Nephron (organoid): ENCODE measurements at regions not wholly inside any gene's neighbourhood (a gene's known extent, or its start where the extent isn't known, plus 50 kb on each side); places are given as distances from the start of the nearest gene placed in this dataset.

Source experiments
- H3K27ac Mint-ChIP-seq, 3 experiments: 2 replicates each; pipeline ENCODE4 v1.8.0; 2020; ENCODE audit warnings: mixed read lengths in 3 of 3, mild to moderate bottlenecking in 2 of 3, moderate library complexity in 1 of 3
- H3K27me3 Mint-ChIP-seq: 2 replicates; pipeline ENCODE4 v1.8.0; 2021; ENCODE audit warnings: low read depth, mild to moderate bottlenecking, moderate library complexity, mixed read lengths
- H3K36me3 Mint-ChIP-seq: 2 replicates; pipeline ENCODE4 v1.8.0; 2020; ENCODE audit warnings: low read depth, mixed read lengths
- H3K4me1 Mint-ChIP-seq: 2 replicates; pipeline ENCODE4 v1.8.0; 2020; ENCODE audit warnings: mixed read lengths
- H3K4me3 Mint-ChIP-seq, 3 experiments: 2 replicates each; pipeline ENCODE4 v1.8.0; 2020; ENCODE audit warnings: mild to moderate bottlenecking in 3 of 3, mixed read lengths in 3 of 3, moderate library complexity in 2 of 3
- H3K9me3 Mint-ChIP-seq: 2 replicates; pipeline ENCODE4 v1.8.0; 2020; ENCODE audit warnings: mixed read lengths
- CTCF ChIP-seq, 3 experiments: fragments of 200-600 bp; sonication (generic); IDR thresholded peaks; one replicate each; pipeline ENCODE4 v1.5.0; 2021; ENCODE audit warnings: antibody characterized with exemption in 3 of 3; ENCODE audit not compliant: unreplicated experiment in 3 of 3

GRCh38 chr4:159496248-159496647 lies 393.4 kb downstream of the RAPGEF2 start:
- no peak for TF ChIP-seq CTCF (IDR thresholded peaks at IDR 0.05; ENCODE audit: unreplicated experiment in 3 of 3)
- no peak overlapping the region for H3K4me3 Mint-ChIP-seq
- H3K4me1 Mint-ChIP-seq, result peaks cover 26% of the 10 kb centered on the region
- no peak overlapping the region for H3K27ac Mint-ChIP-seq
- H3K9me3 Mint-ChIP-seq, result peaks cover 21% of the 10 kb centered on the region
- H3K27me3 Mint-ChIP-seq, result no peaks in the 10 kb centered on the region
- no peaks in the 10 kb centered on the region for H3K36me3 Mint-ChIP-seq

GRCh38 chr4:159497936-159498335 lies 395.1 kb downstream of the RAPGEF2 start:
- peak overlapping the region in 2 of 3 experiments; percentile 37 to 74 for H3K27ac Mint-ChIP-seq
- H3K9me3 Mint-ChIP-seq, result peaks cover 13% of the 10 kb centered on the region
- TF ChIP-seq CTCF (IDR thresholded peaks at IDR 0.05; ENCODE audit: unreplicated experiment in 3 of 3), result no peak
- H3K4me1 Mint-ChIP-seq, result peaks cover 26% of the 10 kb centered on the region
- no peaks in the 10 kb centered on the region for H3K27me3 Mint-ChIP-seq
- no peaks in the 10 kb centered on the region for H3K36me3 Mint-ChIP-seq
- no peak overlapping the region for H3K4me3 Mint-ChIP-seq

GRCh38 chr4:159498446-159499115 lies 395.7 kb downstream of the RAPGEF2 start:
- H3K4me3 Mint-ChIP-seq, result no peak overlapping the region
- H3K36me3 Mint-ChIP-seq, result no peaks in the 10 kb centered on the region
- TF ChIP-seq CTCF (IDR thresholded peaks at IDR 0.05; ENCODE audit: unreplicated experiment in 3 of 3), result no peak
- peaks cover 30% of the 10 kb centered on the region for H3K4me1 Mint-ChIP-seq
- H3K27ac Mint-ChIP-seq, result peak overlapping the region; percentile 24 to 74 (median 37)
- peaks cover 7% of the 10 kb centered on the region for H3K9me3 Mint-ChIP-seq
- H3K27me3 Mint-ChIP-seq, result peaks cover 3% of the 10 kb centered on the region

- Mint-ChIP-seq H3K4me3 (no peak overlapping the region), H3K9me3 (peaks cover 3% of the 10 kb centered on the region), H3K36me3 (no peaks in the 10 kb centered on the region), H3K27me3 (peaks cover 11% of the 10 kb centered on the region), H3K4me1 (peaks cover 52% of the 10 kb centered on the region), H3K27ac (peak overlapping the region in 1 of 3 experiments; percentile 13)
- no peak for TF ChIP-seq CTCF (IDR thresholded peaks at IDR 0.05; ENCODE audit: unreplicated experiment in 3 of 3)
Measured at GRCh38 chr4:159500861-159501260, 398.0 kb downstream of the RAPGEF2 start.

- no peaks in the 10 kb centered on the region for H3K36me3 Mint-ChIP-seq
- no peaks in the 10 kb centered on the region for H3K9me3 Mint-ChIP-seq
- H3K4me1 Mint-ChIP-seq, result peaks cover 41% of the 10 kb centered on the region
- H3K4me3 Mint-ChIP-seq, result no peak overlapping the region
- H3K27ac Mint-ChIP-seq, result no peak overlapping the region
- TF ChIP-seq CTCF (IDR thresholded peaks at IDR 0.05; ENCODE audit: unreplicated experiment in 3 of 3), result no peak
- H3K27me3 Mint-ChIP-seq, result peaks cover 23% of the 10 kb centered on the region
Measured at GRCh38 chr4:159503236-159504008, 400.5 kb downstream of the RAPGEF2 start.
